ENCODE measurements at regions not wholly inside any gene's neighbourhood (a gene's known extent, or its start where the extent isn't known, plus 50 kb on each side); places are given as distances from the start of the nearest gene placed in this dataset.

DNA sequence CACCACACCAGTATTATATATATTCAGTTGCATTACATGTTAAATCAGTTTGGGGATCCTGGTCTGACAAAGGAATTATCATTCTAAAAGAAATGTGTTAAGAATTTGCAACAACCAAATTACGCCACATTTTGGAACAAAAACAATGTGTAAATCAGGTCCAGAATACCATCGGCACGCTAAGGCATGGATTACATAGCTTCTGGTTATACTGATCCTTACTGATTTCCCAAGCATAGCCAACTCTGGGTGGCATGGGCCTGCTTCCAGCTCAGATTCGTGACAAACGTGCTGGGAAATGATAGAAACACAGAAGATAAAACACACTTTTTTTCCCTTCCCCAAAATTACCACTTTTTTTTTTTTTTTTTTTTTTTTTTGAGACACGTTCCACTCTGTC is 660.0 kb downstream of the SORCS1 start:
- no peak for TF ChIP-seq EZH2 (IDR thresholded peaks at IDR 0.05; ENCODE audit: borderline replicate concordance, insufficient read depth, low read depth, low read length, poor library complexity, severe bottlenecking)
- TF ChIP-seq CTCF (IDR thresholded peaks at IDR 0.05) = no peak

Measured in B cell (primary cell).